ENCODE measurements at regions not wholly inside any gene's neighbourhood (a gene's known extent, or its start where the extent isn't known, plus 50 kb on each side); places are given as distances from the start of the nearest gene placed in this dataset.
A peak's percentile ranks its signal among the peaks of the same experiment; 100 is the strongest.

DNA sequence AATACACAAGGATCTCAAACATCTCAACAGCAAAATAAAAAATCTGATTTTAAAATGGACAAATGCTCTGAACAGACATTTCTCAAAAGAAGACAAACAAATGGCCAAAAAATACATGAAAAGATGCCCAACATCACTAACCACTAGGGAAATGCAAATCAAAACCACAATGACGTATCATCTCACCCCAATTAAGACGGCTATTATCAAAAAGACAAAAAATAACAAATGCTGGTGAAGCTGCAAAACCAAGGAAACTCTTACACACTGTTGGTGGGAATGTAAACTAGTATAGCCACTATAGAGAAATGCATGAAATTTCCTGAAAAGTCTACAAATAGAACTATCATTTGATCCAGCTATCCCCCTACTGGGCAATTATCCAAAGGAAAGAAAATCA is 145.0 kb downstream of the BTG1 start:
- DNase-seq (ENCODE audit: low read depth, low spot score): no peak

DNA sequence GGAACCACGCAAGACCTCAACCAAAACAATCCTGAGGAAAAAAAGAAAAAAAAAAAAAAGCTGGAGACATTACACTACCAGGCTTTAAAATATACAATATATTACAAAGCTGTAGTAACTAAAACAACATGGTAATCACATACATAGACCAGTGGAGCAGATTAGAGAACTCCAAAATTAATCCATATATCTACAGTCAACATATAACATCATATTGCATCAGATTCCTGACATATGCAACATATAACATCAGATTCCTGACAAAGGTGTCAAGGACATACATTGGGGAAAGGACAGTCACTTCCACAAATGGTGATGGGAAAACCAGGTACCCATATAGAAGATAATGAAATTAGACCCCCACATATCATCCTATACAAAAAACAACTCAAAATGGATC is 145.8 kb downstream of the BTG1 start:
- DNase-seq (ENCODE audit: low read depth, low spot score): no peak

DNA sequence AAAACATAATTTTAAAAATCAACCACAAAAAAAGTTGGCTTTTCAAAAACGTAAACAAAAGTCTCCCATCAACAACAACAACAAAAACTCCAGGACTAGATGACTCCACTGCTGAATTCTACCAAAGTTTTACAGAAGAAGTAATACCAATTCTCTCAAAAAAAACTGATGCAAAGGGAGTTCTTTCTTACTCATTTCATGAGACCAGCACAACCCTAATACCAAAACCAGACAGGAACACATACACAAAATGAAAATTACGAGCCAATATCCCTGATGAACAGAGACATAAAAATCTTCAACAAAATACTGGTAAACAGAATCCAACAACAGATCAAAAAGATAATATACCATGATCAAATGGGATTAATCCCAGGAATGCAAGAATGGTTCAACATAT is 147.3 kb downstream of the BTG1 start:
- DNase-seq (ENCODE audit: low read depth, low spot score): no peak

DNA sequence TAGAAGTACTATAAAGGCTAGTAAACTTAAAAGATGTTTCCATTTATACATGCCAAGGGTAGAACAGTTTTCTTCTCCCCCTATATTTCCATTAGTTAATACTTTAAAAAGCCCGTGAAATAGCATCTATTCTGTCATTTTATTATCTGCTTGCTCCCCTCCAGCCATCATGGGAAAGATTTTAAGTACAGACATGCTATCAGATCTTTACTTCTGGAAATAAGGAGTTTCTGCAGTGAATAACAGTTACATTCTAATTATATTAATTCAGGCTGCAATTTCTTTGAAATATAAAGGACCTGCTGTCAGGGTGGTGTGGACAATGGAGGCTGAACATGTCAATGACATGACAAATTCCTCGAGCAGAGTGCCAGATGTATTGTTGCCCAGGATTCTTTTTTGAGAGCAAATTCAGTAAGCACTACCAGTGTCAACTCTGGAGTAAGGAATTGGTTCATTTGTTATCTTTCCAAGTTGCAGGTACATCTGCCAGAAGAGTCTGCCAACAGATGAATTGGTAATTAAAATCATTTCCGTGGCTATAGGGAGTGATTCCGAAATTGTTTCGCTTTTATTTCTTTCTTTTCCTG is 151.3 kb downstream of the BTG1 start:
- no peak for DNase-seq (ENCODE audit: low read depth, low spot score)

DNA sequence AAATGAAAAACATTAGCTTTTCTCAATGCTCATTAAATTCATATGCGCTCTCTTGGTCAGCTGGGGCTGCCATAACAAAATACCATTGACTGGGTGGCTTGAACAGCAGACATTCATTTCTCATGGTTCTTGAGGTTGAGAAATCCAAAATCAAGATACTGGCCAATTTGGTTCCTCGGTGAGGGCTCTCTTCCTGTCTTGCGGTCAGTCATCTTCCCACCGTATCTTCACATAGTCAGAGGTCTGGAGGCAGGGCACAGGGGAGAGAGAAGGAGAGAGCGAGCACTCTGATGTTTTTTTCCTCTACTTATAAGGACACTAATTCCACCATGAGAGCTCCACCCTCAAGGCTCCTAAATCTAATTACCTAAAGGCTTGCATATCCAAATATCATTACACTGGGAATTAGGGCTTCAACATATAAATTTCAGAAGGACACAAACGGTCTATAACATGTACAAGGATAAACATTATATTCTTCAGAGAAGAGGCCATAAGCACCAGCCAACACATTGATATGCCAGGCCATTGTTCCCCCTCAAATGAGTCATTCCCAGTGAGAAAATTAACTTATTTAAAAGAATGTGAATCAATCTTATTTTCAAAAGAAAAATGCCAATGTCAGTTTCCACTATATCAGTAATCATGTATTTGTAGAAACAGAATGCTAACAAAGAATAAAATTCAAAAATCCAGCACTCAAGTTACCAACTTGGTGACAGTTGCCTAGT is 152.2 kb downstream of the BTG1 start:
- no peak for DNase-seq (ENCODE audit: low read depth, low spot score)

DNA sequence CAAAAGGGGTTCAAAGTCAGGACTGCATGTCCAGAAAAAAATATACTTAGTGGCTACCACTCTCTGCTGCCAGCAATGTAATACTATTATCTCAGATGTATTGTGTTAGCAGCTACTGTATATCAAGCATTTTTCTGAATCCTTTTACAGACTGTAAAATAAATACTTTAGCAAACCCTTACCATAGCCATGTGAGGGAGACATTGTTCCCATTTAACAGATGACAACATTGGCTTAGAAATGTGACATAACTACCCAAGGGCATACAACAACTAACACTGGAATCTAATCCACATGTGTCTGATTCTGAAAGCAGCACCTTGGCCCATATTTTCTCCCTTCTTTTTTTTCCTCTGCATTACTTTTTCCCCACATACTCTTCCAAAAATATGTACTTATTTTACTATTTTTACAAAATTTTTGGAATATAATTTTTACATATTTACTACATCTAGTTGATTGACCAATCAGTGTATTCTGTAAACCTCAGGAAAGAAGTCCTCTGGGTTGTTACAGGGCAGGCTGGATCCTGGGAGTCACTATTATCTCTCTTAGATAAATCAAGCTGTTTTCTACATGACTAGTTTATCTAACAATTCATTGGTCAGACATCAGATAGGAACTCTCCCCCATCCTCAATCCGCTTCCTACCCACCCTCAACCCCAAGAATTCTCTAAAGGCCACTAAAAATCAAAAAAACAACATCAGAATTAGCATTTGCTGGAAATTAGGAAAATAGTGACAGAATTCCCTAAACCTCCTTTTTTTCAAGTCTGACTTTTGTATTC is 154.1 kb downstream of the BTG1 start:
- no peak for DNase-seq (ENCODE audit: low read depth, low spot score)

DNA sequence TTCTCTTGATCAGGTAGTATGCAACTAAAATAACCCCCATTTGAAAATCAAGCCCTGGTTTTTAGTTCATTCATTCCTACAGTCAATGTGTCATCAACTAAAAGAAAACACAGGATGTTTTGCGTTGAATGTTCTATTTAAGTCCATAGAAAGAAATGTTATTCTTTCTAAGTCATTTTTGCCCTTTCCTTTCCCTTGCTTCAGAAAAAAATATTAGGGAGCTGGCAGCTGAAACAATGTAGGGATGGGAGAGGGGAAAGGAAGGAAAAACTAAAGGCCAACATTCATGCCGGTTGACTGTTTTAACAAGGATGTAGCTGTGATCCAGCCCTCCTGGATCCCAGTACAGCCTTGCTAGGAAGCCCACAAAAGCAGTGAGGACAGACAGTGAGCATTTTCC is 155.1 kb downstream of the BTG1 start:
- peak; percentile 41 for DNase-seq (ENCODE audit: low read depth, low spot score)

DNA sequence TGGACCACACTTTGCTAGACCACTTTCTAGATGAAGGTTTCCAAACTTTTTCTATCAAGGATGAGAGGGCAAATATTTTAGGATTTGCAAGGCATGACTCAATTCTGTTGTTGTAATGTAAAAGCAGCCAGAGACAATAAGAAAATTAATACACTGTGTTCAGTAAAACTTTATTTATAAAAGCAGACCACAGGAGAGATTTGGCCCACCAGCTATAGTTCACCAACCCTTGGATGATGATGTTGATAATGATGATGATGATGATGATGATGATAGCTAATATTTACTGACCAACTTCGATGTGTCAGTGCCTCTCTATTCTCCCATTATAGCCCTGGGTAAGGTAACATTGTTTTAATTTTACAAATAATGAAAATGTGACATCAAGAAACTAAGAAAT is 156.5 kb downstream of the BTG1 start:
- no peak for DNase-seq (ENCODE audit: low read depth, low spot score)

DNA sequence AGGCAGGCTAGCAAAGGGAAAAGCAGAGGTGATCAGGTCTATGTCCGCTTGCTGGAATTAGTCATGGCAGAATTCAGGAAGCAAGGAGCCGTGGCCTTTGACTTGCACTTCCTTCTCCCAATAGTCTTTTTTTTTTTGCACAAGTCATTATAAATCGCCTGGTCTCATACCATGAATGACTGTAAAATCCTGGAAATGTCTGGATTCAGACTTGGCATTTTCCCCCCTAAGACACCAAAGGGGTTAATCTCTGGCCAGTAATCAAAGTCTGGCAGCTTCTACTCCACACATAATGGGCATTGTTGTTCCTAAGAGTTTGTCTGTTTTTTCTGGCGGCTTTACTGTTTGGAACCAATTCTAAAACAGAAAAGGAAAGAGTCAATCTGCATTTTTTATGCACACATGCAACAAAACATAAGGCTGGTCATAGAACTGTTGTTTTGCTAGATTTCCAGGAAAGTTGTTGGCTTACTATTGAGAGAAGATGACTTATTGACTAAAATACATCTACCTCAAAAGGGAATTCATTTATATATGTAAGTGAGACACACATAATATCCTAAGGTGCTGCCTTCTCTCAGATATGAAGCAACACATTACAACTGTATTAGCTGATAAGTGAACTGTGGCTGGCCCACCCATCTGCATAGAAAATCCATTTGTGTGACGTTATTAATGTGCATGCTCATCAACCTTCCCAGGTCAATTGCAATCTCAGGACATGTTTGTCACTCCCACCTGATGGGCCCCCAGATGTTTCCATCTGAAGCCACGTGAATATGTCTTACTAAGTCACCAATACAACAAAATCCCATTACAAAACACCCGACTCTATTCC is 157.3 kb downstream of the BTG1 start:
- DNase-seq (ENCODE audit: low read depth, low spot score): peak; percentile 21

DNA sequence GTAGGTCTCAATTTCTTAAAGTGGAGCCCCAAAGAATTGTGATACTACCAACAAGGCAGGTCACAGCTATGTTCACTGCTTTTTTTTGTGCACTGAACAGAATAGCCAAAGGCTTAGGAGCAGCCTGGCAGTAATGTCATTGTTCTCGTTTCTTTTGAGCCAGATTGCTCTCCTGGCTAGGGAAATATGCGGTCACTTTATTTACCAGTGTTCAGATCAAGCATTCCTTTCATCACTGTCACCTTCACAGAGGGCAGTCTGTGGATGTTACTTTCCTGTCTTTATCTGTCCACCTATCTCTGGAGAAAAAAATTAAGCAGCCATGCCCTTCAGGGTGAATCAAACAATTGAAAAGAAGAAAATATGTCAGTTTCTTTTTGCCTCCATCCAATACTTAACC is 159.6 kb downstream of the BTG1 start:
- DNase-seq (ENCODE audit: low read depth, low spot score): no peak

DNA sequence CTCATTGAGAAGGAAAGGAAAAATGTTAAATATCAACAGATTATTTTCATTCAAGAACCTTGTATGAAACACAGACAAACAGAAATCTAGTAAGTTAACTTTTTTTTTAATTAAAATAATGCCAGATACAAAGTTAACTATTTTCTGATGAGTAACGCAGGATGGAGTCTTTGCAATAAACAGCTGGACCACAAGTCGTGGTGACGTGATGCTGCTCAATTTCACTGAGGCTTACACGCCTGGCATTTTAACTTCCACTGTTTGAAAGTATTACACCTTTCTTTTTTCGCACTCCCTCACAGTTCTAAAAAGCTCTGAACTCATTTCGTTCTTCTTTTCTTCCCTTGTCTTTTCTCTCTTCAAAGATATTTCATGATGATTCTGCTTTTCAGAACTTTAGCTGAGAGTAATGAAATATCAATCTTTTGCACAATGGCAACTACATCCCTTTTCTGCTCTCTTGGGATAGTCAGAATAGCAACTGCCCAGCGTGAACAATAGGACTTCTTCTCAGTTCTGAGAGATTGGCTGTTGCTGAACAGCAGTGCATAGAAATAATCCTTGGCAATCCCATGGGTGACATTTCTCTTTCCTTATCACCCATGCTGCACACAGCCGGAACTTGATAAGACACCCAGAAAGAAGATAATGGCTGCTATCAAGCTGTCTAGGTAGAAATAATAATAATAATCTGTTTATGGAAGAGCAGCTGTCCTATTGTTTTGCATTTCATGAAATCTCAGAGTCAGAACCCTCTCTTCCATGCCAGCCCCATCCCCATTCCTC is 160.5 kb downstream of the BTG1 start:
- DNase-seq (ENCODE audit: low read depth, low spot score): no peak

DNA sequence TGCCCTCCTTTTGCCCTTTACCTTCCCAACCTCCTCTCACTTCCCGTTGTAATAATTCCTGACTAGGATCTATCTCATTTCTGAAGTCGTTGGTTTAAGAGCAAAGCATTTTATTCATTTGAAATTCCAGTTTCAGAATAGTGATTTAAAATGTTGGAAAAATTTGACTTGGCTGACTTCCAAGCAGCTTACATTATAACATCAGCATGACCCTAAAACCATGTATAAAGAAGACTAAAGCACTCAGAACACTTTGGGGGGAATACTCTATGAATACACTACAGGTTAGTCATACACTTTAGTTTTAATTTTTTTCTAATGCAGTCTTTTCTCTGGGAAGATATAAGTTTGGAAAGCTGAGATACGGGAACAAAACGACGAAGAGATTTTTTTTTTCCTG is 161.1 kb downstream of the BTG1 start:
- peak; percentile 49 for DNase-seq (ENCODE audit: low read depth, low spot score)

DNA sequence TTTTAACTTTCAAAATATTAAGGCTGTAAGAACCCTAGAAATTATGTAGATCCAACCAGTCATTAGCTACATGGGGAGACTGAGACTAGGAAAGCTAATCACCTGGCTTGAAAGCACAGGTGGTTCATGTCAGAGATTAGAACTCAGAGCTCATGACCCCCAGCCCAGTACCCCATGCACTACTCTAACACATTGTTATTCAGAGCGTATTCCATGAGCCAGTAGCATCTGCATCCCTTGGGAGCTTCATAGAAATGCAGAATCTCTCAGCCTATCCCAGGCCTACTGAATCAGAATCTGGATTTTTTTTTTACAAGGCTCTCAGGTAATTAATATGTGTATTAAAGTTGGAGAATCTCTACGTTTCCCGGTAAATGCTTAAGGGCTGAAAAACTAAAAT is 161.7 kb downstream of the BTG1 start:
- no peak for DNase-seq (ENCODE audit: low read depth, low spot score)

DNA sequence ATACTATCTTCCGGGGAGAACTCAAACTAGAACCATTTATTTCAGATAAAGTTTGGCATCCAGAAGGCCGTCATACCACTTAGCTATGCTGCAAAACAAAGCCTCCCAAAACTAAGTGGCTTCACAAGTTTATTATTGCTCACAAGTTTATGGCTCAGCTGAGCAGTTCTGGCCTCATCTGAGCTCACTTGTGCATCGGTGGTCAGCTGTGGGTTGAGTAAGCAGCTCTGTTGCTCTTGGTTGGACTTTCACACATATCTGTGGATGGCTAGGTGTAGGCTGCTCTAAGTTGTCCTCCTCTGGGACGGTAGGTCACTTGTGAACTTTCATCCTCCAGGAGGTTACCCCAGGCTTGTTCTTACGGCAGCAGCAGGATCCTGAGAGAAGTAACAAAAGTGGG is 162.7 kb downstream of the BTG1 start:
- no peak for DNase-seq (ENCODE audit: low read depth, low spot score)

DNA sequence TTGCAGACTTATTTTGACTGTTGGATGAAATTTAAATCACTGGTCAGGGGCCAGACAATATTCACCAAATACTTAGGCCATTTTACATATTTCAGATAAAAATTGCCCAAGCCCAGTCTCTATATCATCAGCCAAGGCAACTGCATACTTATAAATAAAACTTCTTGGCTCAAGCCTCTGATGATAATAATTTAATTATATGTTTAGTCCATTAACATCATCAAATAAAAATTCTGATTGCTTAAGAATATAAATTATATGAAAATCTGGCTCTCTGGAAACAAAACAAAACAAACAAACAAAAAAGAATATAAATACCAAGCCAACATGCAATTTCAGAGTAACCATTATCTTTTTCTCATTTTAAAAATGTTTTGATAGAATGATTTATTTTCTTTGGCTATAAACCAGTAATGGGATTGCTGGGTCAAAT is 165.2 kb downstream of the BTG1 start:
- DNase-seq (ENCODE audit: low read depth, low spot score): no peak

DNA sequence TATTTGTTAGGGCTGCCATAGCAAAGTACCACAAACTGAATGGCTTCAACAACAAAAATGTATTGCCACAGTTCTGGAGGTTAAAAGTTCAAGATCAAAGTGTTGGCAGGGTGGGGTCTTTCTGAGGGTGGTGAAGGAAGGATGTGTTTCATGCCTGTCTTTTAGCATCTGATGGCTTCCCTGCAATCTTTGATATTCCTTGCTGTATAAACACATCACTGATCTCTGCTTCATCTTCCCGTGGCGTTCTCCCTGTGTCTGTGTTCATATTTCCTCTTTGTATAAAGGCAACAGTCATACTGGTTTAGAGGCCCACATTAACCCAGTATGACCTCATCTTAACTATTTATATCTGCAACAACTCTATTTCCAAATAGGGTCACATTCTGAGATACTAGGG is 167.5 kb downstream of the BTG1 start:
- no peak for DNase-seq (ENCODE audit: low read depth, low spot score)

DNA sequence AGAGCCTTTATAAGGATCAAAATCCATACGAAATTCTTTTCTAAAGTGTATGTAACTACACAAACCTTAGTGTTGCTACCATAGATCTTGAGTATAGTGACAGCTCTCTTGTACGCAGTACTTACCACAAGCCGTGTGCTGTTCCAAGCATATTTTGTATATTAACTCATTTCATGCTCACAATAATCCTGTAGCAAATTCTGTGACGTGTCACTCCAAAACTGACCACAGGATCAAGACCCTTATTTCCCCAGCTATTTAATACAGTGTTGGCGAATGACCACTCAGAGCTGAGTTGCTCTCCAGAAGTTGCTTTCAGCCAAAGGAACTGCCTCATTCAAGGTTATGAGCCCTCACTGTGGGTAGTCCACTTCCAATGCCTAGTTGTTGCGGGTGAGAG is 169.8 kb downstream of the BTG1 start:
- DNase-seq (ENCODE audit: low read depth, low spot score): no peak

DNA sequence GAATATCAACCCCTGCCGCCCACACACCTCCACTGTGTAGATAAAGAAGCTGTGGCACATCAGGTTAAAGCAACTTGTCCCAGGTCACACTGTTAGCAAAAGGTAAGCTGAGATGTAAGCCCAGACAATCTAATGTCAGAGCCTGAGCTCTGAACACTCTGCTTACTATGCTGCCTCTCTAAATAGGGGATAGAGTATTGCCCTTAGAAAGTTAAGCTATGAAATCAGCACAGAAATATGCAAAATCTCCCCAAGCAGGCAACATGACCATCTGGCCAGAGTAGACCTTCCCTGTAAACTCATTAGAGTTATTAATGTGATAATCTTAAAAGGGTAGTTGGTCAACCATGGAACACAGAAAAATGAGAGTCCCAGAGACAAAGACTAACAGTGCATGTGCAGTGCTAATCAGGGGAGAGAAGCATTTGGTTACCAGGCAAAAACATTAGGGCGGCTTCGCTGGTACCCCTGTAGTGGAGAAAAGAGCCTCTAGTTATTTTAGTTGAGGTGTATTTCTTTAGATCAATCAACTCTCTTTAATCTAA is 171.0 kb downstream of the BTG1 start:
- DNase-seq (ENCODE audit: low read depth, low spot score): no peak

DNA sequence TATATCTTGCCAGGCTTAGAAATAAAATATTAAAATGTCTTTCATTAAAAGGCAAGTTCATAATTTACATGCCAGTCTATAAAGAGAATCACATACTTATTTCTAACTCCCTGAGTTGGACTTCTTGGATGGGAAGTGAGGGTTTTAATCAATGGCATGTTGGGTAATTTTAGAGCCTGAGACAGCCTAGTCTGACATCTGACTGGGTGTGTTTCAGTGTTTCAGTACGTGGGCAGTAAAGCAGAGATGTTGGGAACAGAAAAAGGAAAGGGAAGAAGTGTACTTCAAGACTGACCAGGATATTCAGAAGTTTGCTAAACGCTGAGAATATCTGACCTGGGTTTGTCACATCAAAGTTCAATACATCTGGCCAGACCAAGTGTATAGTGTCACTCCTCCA is 171.8 kb downstream of the BTG1 start:
- DNase-seq (ENCODE audit: low read depth, low spot score): no peak

DNA sequence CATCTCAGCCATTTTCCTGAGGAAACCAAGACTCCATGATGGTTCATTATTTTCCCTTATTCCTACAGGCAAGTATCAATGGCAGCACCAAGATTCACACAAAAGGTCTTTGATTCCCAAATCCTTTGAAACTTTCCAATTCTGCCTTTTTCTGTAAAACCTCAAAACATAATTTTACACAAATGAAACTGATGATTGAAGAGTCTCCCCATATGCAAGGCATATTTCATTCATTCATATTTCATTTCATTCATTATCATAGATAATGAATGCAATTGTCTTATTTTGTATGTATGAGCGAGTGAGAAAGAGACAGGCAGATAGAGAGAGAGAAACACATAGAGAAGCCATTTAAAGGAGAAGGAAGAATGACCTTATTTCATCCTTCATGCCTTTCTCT is 172.8 kb downstream of the BTG1 start:
- DNase-seq (ENCODE audit: low read depth, low spot score): no peak

DNA sequence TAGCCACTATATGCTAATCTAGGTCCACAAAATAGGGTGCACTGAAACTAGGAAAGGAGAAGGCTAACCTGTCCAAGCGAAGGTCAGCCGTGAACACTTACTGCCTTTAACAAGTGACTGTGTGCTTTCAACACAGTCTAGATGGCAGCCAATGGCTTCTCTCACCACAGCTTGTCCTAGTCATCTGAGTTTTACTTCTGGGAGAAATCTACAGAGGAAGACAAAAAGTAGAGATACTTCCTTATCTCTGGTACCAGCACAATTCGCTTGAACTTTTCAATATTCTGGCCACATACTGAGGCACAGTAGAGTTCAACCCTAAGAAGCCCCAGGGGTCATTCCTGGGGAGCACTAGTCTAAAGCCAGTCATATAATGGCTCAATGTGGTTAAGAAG is 176.9 kb downstream of the BTG1 start:
- DNase-seq (ENCODE audit: low read depth, low spot score): no peak

All from smooth muscle cell of the brain vasculature (primary cell).